Upper lobe of right lung (tissue), 1 donor: ENCODE measurements at regions not wholly inside any gene's neighbourhood (a gene's known extent, or its start where the extent isn't known, plus 50 kb on each side); places are given as distances from the start of the nearest gene placed in this dataset.

Experiments used
- ATAC-seq: fragments of 200-7000 bp; cut with Tn5 transposase; one replicate; pipeline ENCODE4 v1.9.1; 2020; ENCODE audit warnings: mild to moderate bottlenecking, moderate library complexity
- DNase-seq: peaks from one replicate; pipeline ENCODE4 v3.0.0-alpha.2; 2020
- H3K27ac ChIP-seq: fragments of 200-600 bp; one replicate; pipeline ENCODE4 v1.8.0; 2022
- H3K27me3 ChIP-seq: fragments of 200-600 bp; one replicate; pipeline ENCODE4 v1.8.0; 2022; ENCODE audit warnings: mild to moderate bottlenecking
- H3K36me3 ChIP-seq: fragments of 200-600 bp; one replicate; pipeline ENCODE4 v1.8.0; 2022
- H3K4me1 ChIP-seq: fragments of 200-600 bp; one replicate; pipeline ENCODE4 v1.8.0; 2022
- H3K4me3 ChIP-seq: fragments of 200-600 bp; one replicate; pipeline ENCODE4 v1.8.0; 2022; ENCODE audit warnings: mild to moderate bottlenecking
- H3K9me3 ChIP-seq: fragments of 200-600 bp; one replicate; pipeline ENCODE4 v1.8.0; 2022
- CTCF ChIP-seq: fragments of 200-600 bp; IDR thresholded peaks from one replicate; pipeline ENCODE4 v1.8.0; 2022; ENCODE audit warnings: antibody characterized with exemption
- intact Hi-C: fragments of 100-400 bp; cut with DNase I; formaldehyde crosslinking; loops from one replicate; pipeline ENCODE4 v1.11.0; 2022
- donor health status: DM: no; HTN: yes; CAD: no; lungs with severe emphysema.

GRCh38 chr3:84806958-84807357 is 151.8 kb upstream of the CADM2 start:
- no peak for ATAC-seq
- H3K4me1 ChIP-seq = no peaks in the 10 kb centered on the region
- intact Hi-C loops = no loop called here
- TF ChIP-seq CTCF = no peak
- no peaks in the 10 kb centered on the region for H3K27me3 ChIP-seq
- no peaks in the 10 kb centered on the region for H3K9me3 ChIP-seq
- DNase-seq = no peak
- no peak overlapping the region for H3K4me3 ChIP-seq
- H3K27ac ChIP-seq = no peak overlapping the region
- H3K36me3 ChIP-seq = no peaks in the 10 kb centered on the region

- intact Hi-C loops = no loop called here
- H3K27me3 ChIP-seq = no peaks in the 10 kb centered on the region
- H3K4me1 ChIP-seq = no peaks in the 10 kb centered on the region
- no peaks in the 10 kb centered on the region for H3K9me3 ChIP-seq
- no peak overlapping the region for H3K4me3 ChIP-seq
- no peaks in the 10 kb centered on the region for H3K36me3 ChIP-seq
- H3K27ac ChIP-seq = no peak overlapping the region
- no peak for ATAC-seq
- TF ChIP-seq CTCF = no peak
- no peak for DNase-seq
These were observed 138.7 kb upstream of the CADM2 start for GRCh38 chr3:84820126-84820525.

GRCh38 chr3:84820906-84821305 is 137.9 kb upstream of the CADM2 start:
- no peaks in the 10 kb centered on the region for H3K4me1 ChIP-seq
- no peaks in the 10 kb centered on the region for H3K9me3 ChIP-seq
- DNase-seq (no peak), ATAC-seq (no peak)
- H3K4me3 ChIP-seq = no peak overlapping the region
- intact Hi-C loops = no loop called here
- no peaks in the 10 kb centered on the region for H3K36me3 ChIP-seq
- H3K27me3 ChIP-seq = no peaks in the 10 kb centered on the region
- no peak for TF ChIP-seq CTCF
- H3K27ac ChIP-seq = no peak overlapping the region

- intact Hi-C loops = no loop called here
- Histone ChIP-seq H3K9me3 (no peaks in the 10 kb centered on the region), H3K4me1 (no peaks in the 10 kb centered on the region), H3K4me3 (no peak overlapping the region), H3K27me3 (no peaks in the 10 kb centered on the region), H3K27ac (no peak overlapping the region), H3K36me3 (no peaks in the 10 kb centered on the region)
- no peak for ATAC-seq
- no peak for TF ChIP-seq CTCF
- DNase-seq = no peak
These were observed 133.0 kb upstream of the CADM2 start for GRCh38 chr3:84825817-84826216.

GRCh38 chr3:84830476-84830875 is 128.3 kb upstream of the CADM2 start:
- DNase-seq = no peak
- intact Hi-C loops = no loop called here
- no peak for ATAC-seq
- H3K9me3 ChIP-seq = no peaks in the 10 kb centered on the region
- H3K27me3 ChIP-seq = no peaks in the 10 kb centered on the region
- H3K36me3 ChIP-seq = no peaks in the 10 kb centered on the region
- H3K27ac ChIP-seq = no peak overlapping the region
- no peaks in the 10 kb centered on the region for H3K4me1 ChIP-seq
- no peak overlapping the region for H3K4me3 ChIP-seq
- TF ChIP-seq CTCF = no peak

GRCh38 chr3:84835366-84835765 is 123.4 kb upstream of the CADM2 start:
- Histone ChIP-seq H3K9me3 (no peaks in the 10 kb centered on the region), H3K4me3 (no peak overlapping the region), H3K36me3 (no peaks in the 10 kb centered on the region), H3K4me1 (no peaks in the 10 kb centered on the region), H3K27ac (no peak overlapping the region), H3K27me3 (no peaks in the 10 kb centered on the region)
- no peak for ATAC-seq
- DNase-seq = no peak
- intact Hi-C loops = no loop called here
- no peak for TF ChIP-seq CTCF
